Astrocyte (in vitro differentiated cells and primary cell): ENCODE measurements at regions not wholly inside any gene's neighbourhood (a gene's known extent, or its start where the extent isn't known, plus 50 kb on each side); places are given as distances from the start of the nearest gene placed in this dataset.

Experiments
- DNase-seq: peaks from one replicate; pipeline ENCODE4 v3.0.0-alpha.2; 2010; ENCODE audit warnings: low read depth
- FAIRE-seq: peaks from 2 replicates; lab custom pipeline; 2011; peaks lifted over from hg19 to GRCh38; lab: Jason Lieb, UNC
- H2AFZ ChIP-seq: 2 replicates; pipeline ENCODE4 v1.6.0; 2012; ENCODE audit warnings: low read depth, low read length, inconsistent platforms
- H3K27ac ChIP-seq: 2 replicates; pipeline ENCODE4 v1.5.1; 2011; ENCODE audit warnings: low read depth, low read length, inconsistent platforms
- H3K27me3 ChIP-seq: 2 replicates; pipeline ENCODE4 v1.6.0; 2011; ENCODE audit warnings: low read length, inconsistent platforms; ENCODE audit not compliant: insufficient read depth
- H3K36me3 ChIP-seq: 2 replicates; pipeline ENCODE4 v1.5.1; 2011; ENCODE audit warnings: low read length, inconsistent platforms; ENCODE audit not compliant: insufficient read depth
- H3K4me1 ChIP-seq: 2 replicates; pipeline ENCODE4 v1.5.1; 2011; ENCODE audit warnings: low read length, inconsistent platforms; ENCODE audit not compliant: insufficient read depth
- H3K4me2 ChIP-seq: 2 replicates; pipeline ENCODE4 v1.6.0; 2012; ENCODE audit warnings: low read length, inconsistent platforms
- H3K4me3 ChIP-seq: 2 replicates; pipeline ENCODE4 v1.5.1; 2011; ENCODE audit warnings: low read depth, mild to moderate bottlenecking, low read length, inconsistent platforms; ENCODE audit not compliant: insufficient read depth
- H3K79me2 ChIP-seq: 2 replicates; pipeline ENCODE4 v1.6.0; 2012; ENCODE audit warnings: mild to moderate bottlenecking, low read length, inconsistent platforms; ENCODE audit not compliant: insufficient read depth
- H3K9ac ChIP-seq: 2 replicates; pipeline ENCODE4 v1.6.0; 2012; ENCODE audit warnings: mild to moderate bottlenecking, low read length, inconsistent platforms
- H3K9me3 ChIP-seq: 2 replicates; pipeline ENCODE4 v1.5.1; 2012; ENCODE audit warnings: low read depth, mild to moderate bottlenecking, low read length, inconsistent platforms; ENCODE audit not compliant: insufficient read depth
- H4K20me1 ChIP-seq: 2 replicates; pipeline ENCODE4 v1.6.0; 2012; ENCODE audit warnings: low read length, inconsistent platforms; ENCODE audit not compliant: insufficient read depth
- H3K27ac Mint-ChIP-seq: one replicate; pipeline ENCODE4 v1.8.0; 2021; ENCODE audit warnings: mild to moderate bottlenecking, mixed read lengths; ENCODE audit not compliant: unreplicated experiment
- H3K27me3 Mint-ChIP-seq: one replicate; pipeline ENCODE4 v1.8.0; 2021; ENCODE audit warnings: low read depth, mixed read lengths; ENCODE audit not compliant: unreplicated experiment
- H3K36me3 Mint-ChIP-seq: one replicate; pipeline ENCODE4 v1.8.0; 2021; ENCODE audit warnings: low read depth, mixed read lengths; ENCODE audit not compliant: unreplicated experiment
- H3K4me1 Mint-ChIP-seq: one replicate; pipeline ENCODE4 v1.8.0; 2021; ENCODE audit warnings: low read depth, mixed read lengths; ENCODE audit not compliant: unreplicated experiment
- H3K4me3 Mint-ChIP-seq: one replicate; pipeline ENCODE4 v1.8.0; 2021; ENCODE audit warnings: mild to moderate bottlenecking, moderate library complexity, mixed read lengths; ENCODE audit not compliant: unreplicated experiment
- H3K9me3 Mint-ChIP-seq: one replicate; pipeline ENCODE4 v1.8.0; 2021; ENCODE audit warnings: mild to moderate bottlenecking, mixed read lengths; ENCODE audit not compliant: unreplicated experiment
- CTCF ChIP-seq: IDR thresholded peaks from 2 replicates; pipeline ENCODE4 v1.5.1; 2011; ENCODE audit warnings: low read depth, mild to moderate bottlenecking, inconsistent platforms, low read length, moderate library complexity; ENCODE audit not compliant: insufficient read depth
- EZH2 ChIP-seq: IDR thresholded peaks from 2 replicates; pipeline ENCODE4 v1.6.1; 2012; ENCODE audit warnings: mild to moderate bottlenecking, low read length, inconsistent platforms; ENCODE audit not compliant: insufficient read depth

DNA sequence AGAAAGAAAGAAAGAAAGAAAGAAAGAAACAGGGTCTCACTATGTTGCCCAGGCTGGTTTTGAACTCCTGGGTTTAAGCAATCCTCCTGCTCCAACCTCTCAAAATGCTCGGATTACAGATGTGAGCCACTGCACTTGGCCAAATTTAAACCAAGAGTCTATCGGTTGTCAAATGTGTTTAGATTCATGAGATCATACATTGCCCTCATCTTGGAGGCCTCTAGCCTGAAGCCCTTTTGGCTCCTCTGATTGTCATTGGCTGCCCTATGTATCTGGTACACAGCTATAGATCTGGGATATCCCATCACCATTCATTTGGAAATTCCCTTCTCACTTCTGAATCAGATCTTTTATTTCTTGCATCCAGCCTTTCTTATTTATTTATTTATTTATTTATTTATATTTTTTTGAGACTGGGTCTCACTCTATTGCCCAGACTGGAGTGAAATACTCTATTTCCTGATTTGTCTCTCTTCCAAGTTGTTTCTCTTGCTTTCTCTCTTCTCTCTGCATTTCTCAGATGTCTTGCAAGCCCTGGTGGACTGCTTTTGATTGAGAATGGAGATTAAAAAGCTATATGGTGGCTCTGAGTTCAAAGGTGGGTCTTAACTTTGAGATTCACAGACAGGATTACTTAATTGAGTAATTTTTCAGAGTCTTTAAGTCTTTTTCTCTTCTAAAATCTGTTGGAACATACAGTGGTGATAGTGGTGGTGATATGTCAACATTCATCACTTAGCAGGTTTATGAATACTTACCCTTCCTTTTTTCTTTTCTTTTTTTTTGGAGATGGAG is 121.9 kb downstream of the GJA1 start:
- no peak overlapping the region for H3K4me2 ChIP-seq
- H3K27ac Mint-ChIP-seq = no peak overlapping the region
- H3K9me3 ChIP-seq = no peaks in the 10 kb centered on the region
- no peaks in the 10 kb centered on the region for H3K27me3 Mint-ChIP-seq
- no peak overlapping the region for H3K27ac ChIP-seq
- H3K4me3 Mint-ChIP-seq = no peak overlapping the region
- no peaks in the 10 kb centered on the region for H4K20me1 ChIP-seq
- no peak for DNase-seq
- no peaks in the 10 kb centered on the region for H3K79me2 ChIP-seq
- no peaks in the 10 kb centered on the region for H3K4me1 Mint-ChIP-seq
- FAIRE-seq = no peak
- H3K9me3 Mint-ChIP-seq = peaks cover 3% of the 10 kb centered on the region
- no peak overlapping the region for H3K4me3 ChIP-seq
- no peak overlapping the region for H2AFZ ChIP-seq
- no peaks in the 10 kb centered on the region for H3K36me3 ChIP-seq
- no peaks in the 10 kb centered on the region for H3K4me1 ChIP-seq
- no peak overlapping the region for H3K9ac ChIP-seq
- H3K27me3 ChIP-seq = no peaks in the 10 kb centered on the region
- no peaks in the 10 kb centered on the region for H3K36me3 Mint-ChIP-seq
- TF ChIP-seq EZH2 (no peak), CTCF (no peak)

DNA sequence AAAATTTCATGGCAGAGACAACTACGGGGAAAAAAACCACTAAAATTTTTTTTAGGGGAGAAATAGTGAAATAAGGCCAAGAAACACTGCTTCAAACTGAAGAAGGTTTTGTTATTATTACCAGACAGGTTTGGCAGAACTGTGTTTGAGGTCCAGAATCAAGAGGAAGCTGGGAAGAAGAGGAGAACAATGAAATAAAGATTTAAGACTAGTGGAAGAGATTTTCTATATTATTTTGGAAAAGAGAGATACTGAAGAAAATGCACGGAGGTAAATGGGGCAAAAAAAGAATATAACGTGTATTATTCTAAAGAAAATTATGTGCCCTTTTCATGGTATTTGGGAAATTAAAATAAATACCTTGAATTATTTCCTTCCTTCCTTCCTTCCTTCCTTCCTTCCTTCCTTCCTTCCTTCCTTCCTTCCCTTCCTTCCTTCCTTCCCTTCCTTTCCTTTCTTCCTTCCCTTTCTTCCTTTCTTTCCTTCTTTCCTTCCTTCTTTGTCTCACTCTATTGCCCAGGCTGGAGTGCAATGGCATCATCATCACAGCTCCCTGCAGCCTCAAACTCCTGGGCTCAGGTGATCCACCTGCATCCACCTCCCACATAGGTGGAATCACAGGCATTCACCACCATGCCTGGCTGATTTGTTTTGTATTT is 124.3 kb downstream of the GJA1 start:
- H3K4me3 Mint-ChIP-seq = no peak overlapping the region

More for the DNA sequence above, 124.3 kb downstream of the GJA1 start:
- DNase-seq (no peak), FAIRE-seq (no peak)
- H3K27ac ChIP-seq = no peak overlapping the region
- H4K20me1 ChIP-seq = no peaks in the 10 kb centered on the region
- H3K36me3 ChIP-seq = no peaks in the 10 kb centered on the region
- H3K27ac Mint-ChIP-seq = no peak overlapping the region
- H3K9ac ChIP-seq = no peak overlapping the region
- H3K27me3 Mint-ChIP-seq = no peaks in the 10 kb centered on the region
- no peaks in the 10 kb centered on the region for H3K4me1 Mint-ChIP-seq
- no peak overlapping the region for H3K4me3 ChIP-seq
- no peak overlapping the region for H3K4me2 ChIP-seq
- H3K27me3 ChIP-seq = no peaks in the 10 kb centered on the region
- no peaks in the 10 kb centered on the region for H3K79me2 ChIP-seq
- H3K4me1 ChIP-seq = no peaks in the 10 kb centered on the region
- peaks cover 10% of the 10 kb centered on the region for H3K9me3 Mint-ChIP-seq
- no peak for TF ChIP-seq CTCF
- TF ChIP-seq EZH2 = no peak
- peaks cover 7% of the 10 kb centered on the region for H3K9me3 ChIP-seq
- peaks cover 4% of the 10 kb centered on the region for H3K36me3 Mint-ChIP-seq
- no peak overlapping the region for H2AFZ ChIP-seq
